AG10803 (cell line): ENCODE measurements at regions not wholly inside any gene's neighbourhood (a gene's known extent, or its start where the extent isn't known, plus 50 kb on each side); places are given as distances from the start of the nearest gene placed in this dataset.

Experiments
- DNase-seq: peaks from one replicate; pipeline ENCODE4 v3.0.0; 2010; ENCODE audit warnings: low read depth
- H3K4me3 ChIP-seq: 2 replicates; pipeline ENCODE4 v1.5.1; 2011; ENCODE audit warnings: mild to moderate bottlenecking, low read length, control low read depth
- TF ChIP-seq, protein P1 (sequence below): conservative IDR thresholded peaks from 2 replicates; pipeline ENCODE4 v1.5.1; 2011; ENCODE audit warnings: mild to moderate bottlenecking, low read length, control low read depth, inconsistent platforms

DNA sequence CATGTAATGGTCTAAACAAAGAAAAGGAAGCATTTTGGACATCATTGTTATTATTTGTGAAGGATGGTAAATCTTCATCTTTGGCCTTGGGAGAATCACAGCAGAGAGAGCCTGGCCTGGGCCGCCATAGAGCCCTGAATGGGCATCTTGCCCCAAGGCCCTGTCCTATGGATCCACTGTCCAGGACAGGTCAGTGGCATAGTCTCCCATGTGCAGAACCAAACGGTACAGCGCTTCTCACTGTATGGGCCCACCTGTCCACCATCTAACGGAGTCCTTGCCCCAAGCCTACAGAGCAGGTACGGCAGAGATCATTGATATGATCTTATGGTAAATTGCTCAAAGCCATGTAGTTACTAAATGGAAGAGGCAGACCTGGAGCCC lies 185.7 kb downstream of the FOXD2 start:
- no peak overlapping the region for H3K4me3 ChIP-seq
- TF ChIP-seq, protein P1, sequence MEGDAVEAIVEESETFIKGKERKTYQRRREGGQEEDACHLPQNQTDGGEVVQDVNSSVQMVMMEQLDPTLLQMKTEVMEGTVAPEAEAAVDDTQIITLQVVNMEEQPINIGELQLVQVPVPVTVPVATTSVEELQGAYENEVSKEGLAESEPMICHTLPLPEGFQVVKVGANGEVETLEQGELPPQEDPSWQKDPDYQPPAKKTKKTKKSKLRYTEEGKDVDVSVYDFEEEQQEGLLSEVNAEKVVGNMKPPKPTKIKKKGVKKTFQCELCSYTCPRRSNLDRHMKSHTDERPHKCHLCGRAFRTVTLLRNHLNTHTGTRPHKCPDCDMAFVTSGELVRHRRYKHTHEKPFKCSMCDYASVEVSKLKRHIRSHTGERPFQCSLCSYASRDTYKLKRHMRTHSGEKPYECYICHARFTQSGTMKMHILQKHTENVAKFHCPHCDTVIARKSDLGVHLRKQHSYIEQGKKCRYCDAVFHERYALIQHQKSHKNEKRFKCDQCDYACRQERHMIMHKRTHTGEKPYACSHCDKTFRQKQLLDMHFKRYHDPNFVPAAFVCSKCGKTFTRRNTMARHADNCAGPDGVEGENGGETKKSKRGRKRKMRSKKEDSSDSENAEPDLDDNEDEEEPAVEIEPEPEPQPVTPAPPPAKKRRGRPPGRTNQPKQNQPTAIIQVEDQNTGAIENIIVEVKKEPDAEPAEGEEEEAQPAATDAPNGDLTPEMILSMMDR, result no peak
- DNase-seq, result no peak

DNA sequence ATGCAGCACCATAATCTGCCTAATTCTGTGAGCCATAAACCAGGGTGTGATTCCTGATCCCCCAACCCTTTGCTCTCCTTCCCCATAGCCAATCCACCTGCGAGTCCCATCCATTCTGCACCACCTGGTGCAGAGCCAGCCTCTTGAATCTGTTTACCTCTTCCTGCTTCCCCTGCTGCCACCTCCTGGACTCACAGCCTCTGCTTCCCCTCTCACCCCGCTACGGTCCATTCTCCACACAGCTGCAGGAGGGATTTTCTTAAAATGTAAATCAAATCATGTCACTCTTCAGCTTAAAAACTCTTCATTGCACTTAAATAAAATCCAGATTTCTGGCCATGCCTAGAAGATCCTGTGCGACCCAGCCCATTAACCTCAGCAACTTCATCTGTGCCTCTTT lies 186.7 kb downstream of the FOXD2 start:
- TF ChIP-seq, protein P1, result no peak
- no peak for DNase-seq
- no peak overlapping the region for H3K4me3 ChIP-seq

DNA sequence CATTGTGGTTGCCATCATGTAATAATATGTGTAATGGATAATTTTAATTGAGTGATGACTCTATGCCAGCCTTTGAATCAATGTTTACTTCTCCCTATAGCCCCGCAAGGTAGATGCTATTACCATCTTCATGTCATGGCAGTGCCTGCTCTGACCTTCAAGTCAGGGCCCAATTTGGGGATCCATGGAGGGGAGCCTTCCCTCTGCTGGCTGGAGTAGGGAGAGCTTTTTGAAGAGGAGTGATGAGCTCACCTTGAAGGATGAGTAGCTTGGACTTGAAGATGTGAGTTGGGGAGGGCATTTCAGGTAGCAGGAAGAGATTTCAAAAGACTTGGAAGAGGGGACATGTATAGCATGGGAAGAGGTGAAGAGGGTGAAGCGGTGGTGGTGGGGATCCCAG lies 189.2 kb downstream of the FOXD2 start:
- H3K4me3 ChIP-seq, result no peak overlapping the region
- no peak for DNase-seq
- TF ChIP-seq, protein P1, result 0 out of 2 replicates have a peak, but pooled peaks have one; percentile 7

DNA sequence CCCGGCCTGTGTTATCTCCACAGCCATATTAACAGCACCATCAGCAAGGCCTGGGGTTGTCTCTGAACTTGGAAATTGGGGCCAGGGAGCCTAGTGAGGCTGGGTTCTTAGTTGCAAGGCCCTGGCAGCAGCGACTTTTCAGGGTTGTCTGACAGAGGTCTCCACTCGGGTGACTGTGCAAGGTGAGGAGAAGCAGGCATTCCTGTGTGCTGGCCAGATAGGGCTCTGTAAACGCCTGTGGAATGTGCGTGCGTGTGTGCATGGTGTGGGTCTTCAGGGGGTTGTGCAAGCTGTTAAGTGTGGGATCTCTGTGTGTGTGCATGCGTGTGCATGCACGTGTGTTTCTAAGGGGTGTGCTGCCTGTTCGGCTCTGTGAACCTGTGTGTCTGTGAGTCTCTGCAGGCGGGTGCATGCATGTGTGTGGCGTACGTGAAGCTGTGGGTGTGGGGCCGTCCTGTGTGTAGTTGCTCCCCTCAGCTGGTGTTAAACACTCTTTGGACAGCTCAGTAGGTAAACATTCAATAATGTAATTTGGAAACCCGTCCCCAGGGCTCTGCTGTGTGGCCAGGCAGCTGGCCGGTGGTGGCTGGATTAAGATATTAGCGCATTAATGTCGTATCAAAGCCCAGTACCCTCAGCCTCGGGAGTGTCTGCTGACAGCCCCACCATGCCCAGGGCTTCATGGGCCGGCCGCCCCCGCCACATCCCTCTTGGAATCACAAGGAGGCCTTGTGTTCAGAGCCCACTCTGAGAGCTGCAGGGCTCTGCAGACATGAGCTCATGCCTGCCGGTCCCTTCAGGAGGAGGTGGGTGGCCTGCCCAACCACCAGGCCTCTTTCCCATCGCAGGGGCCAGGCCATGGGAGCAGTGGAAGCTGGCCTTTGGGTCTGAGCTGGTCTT lies 189.9 kb downstream of the FOXD2 start:
- TF ChIP-seq, protein P1, result no peak
- H3K4me3 ChIP-seq, result no peak overlapping the region
- DNase-seq, result no peak

DNA sequence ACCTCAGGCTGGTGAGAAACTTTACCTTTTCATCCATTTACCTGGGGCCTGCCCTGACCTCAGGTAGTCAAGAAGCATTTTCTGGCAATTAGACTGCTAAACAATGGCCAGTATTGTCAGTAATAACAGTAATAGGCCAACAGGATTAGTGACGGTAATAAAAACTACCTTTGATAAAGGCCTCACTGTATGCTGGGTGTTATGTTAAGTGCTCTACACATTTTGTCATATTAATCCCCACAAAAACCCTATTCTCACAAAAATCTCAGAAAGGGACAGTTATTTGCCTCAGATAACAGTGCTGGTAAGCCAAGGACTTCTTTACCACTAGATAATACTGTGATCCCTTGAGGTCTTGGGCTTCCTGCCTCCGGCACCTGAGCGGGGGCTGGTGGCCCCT lies 191.4 kb downstream of the FOXD2 start:
- H3K4me3 ChIP-seq, result no peak overlapping the region
- no peak for DNase-seq
- TF ChIP-seq, protein P1, result no peak

DNA sequence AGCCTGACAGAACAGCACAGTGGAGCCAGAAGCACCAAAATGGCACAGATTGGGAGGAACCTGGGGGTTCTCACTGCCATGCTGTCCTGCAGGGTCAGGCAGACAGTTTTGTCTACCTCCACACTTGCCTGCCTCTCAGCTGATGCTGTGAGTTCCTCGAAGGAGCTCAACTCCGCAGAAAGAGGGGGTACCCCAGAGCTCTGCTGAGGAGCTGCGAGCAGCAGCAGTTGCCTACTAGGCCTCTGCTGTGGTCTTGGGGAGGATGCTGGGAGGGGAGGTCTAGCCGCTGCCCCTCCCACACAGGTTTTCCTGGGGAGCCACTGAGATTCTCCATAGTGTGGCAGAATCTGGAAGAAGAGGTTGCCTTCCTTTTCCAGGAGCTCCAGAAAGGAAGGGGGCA lies 192.5 kb downstream of the FOXD2 start:
- H3K4me3 ChIP-seq, result no peak overlapping the region
- DNase-seq, result no peak
- TF ChIP-seq, protein P1, result no peak

DNA sequence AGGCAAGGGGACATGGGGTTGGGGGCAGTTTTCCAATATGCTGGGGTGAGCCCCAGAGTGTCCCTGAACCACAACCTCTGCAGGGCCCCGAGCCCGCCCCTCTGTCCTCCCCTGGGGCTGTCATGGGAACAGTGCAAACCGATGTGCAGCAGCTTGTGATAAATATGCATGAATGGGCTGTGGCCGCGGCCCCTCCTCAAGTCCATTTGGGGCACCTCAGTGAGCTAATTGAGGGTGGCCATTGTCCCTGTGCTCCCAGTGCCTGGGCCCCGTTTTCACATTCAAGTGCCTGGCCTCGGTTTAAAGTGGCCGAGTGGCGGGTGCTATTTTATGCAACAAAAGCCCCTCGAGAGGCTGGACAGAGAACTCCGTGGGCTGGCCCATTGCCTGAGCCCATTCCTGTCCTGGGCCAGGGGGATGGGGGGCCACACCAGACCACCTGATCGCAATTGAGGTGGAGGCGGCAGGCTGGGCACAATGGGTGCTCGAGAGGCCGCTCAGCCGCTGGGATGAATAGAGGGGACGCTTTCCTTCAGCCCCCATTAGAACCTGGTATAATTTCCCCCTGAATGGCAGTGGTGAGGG lies 193.7 kb downstream of the FOXD2 start:
- TF ChIP-seq, protein P1, result no peak
- no peak for DNase-seq
- no peak overlapping the region for H3K4me3 ChIP-seq
